Liver (tissue), 8 donors: ENCODE measurements at regions not wholly inside any gene's neighbourhood (a gene's known extent, or its start where the extent isn't known, plus 50 kb on each side); places are given as distances from the start of the nearest gene placed in this dataset.

ENCODE experiments used
- DNase-seq: peaks from one replicate; pipeline ENCODE4 v3.0.0-alpha.2; 2017; ENCODE audit warnings: low spot score
- H3K27ac ChIP-seq, 2 donors: one replicate each; pipeline ENCODE4 v1.7.0; 2013; ENCODE audit warnings: inconsistent platforms in 2 of 2, low read length in 2 of 2, control low read depth in 1 of 2, low read depth in 1 of 2, mild to moderate bottlenecking in 1 of 2
- H3K27me3 ChIP-seq, 4 donors: one replicate each; pipeline versions ENCODE4 v1.6.1 to v1.7.0; 2013; ENCODE audit warnings: low read length in 3 of 4, inconsistent platforms in 1 of 4, mild to moderate bottlenecking in 1 of 4, moderate library complexity in 1 of 4; ENCODE audit not compliant: control insufficient read depth in 4 of 4, insufficient read depth in 4 of 4
- H3K36me3 ChIP-seq, 4 donors: one replicate each; pipeline versions ENCODE4 v1.6.1 to v1.7.0; 2013; ENCODE audit warnings: low read length in 3 of 4, mild to moderate bottlenecking in 3 of 4, low read depth in 1 of 4, moderate library complexity in 1 of 4; ENCODE audit not compliant: control insufficient read depth in 4 of 4, insufficient read depth in 3 of 4
- H3K4me1 ChIP-seq, 4 donors: one replicate each; pipeline versions ENCODE4 v1.6.1 to v1.7.0; 2013; ENCODE audit warnings: low read length in 3 of 4, mild to moderate bottlenecking in 3 of 4, moderate library complexity in 1 of 4; ENCODE audit not compliant: control insufficient read depth in 4 of 4, insufficient read depth in 4 of 4
- H3K4me3 ChIP-seq, 3 donors: one replicate each; pipeline versions ENCODE4 v1.6.1 to v1.7.0; 2013; ENCODE audit warnings: low read length in 3 of 3, control low read depth in 1 of 3, low read depth in 1 of 3, mild to moderate bottlenecking in 1 of 3
- H3K9ac ChIP-seq, 2 donors: one replicate each; pipeline ENCODE4 v1.7.0; 2013; ENCODE audit warnings: low read length in 2 of 2, mild to moderate bottlenecking in 2 of 2, moderate library complexity in 2 of 2, control low read depth in 1 of 2, low read depth in 1 of 2
- H3K9me3 ChIP-seq, 4 donors: one replicate each; pipeline versions ENCODE4 v1.6.1 to v1.7.0; 2013; ENCODE audit warnings: low read length in 3 of 4; ENCODE audit not compliant: control insufficient read depth in 4 of 4
- EGR1 ChIP-seq, 2 donors: IDR thresholded peaks; 2 replicates each; pipeline ENCODE4 v1.6.1; 2016 to 2018; ENCODE audit warnings: antibody characterized with exemption in 2 of 2, low read depth in 2 of 2
- FOXA1 ChIP-seq: IDR thresholded peaks from 2 replicates; pipeline ENCODE4 v1.6.1; 2016; ENCODE audit warnings: antibody characterized with exemption
- FOXA2 ChIP-seq: IDR thresholded peaks from 2 replicates; pipeline ENCODE4 v1.6.1; 2016; ENCODE audit warnings: antibody characterized with exemption
- GABPA ChIP-seq, 2 donors: IDR thresholded peaks in 1 of 2; conservative IDR thresholded peaks in 1 of 2; 2 replicates each; pipeline ENCODE4 v1.6.1; 2016; ENCODE audit warnings: antibody characterized with exemption in 2 of 2, mild to moderate bottlenecking in 1 of 2, moderate library complexity in 1 of 2
- HNF4A ChIP-seq, 2 donors: conservative IDR thresholded peaks; 2 replicates each; pipeline ENCODE4 v1.6.1; 2016; ENCODE audit warnings: antibody characterized with exemption in 2 of 2, mild to moderate bottlenecking in 2 of 2
- HNF4G ChIP-seq: IDR thresholded peaks from 2 replicates; pipeline ENCODE4 v1.6.1; 2016; ENCODE audit warnings: antibody characterized with exemption
- JUND ChIP-seq, 2 donors: IDR thresholded peaks; 2 replicates each; pipeline ENCODE4 v1.6.1; 2016; ENCODE audit warnings: antibody characterized with exemption in 2 of 2
- NR2F2 ChIP-seq: IDR thresholded peaks from 2 replicates; pipeline ENCODE4 v1.6.1; 2016; ENCODE audit warnings: antibody characterized with exemption
- RAD21 ChIP-seq, 2 donors: IDR thresholded peaks; 2 replicates each; pipeline ENCODE4 v1.6.1; 2016; ENCODE audit warnings: antibody characterized with exemption in 2 of 2, mild to moderate bottlenecking in 2 of 2
- RXRA ChIP-seq, 2 donors: IDR thresholded peaks; 2 replicates each; pipeline ENCODE4 v1.6.1; 2017 to 2018; ENCODE audit warnings: antibody characterized with exemption in 2 of 2, mild to moderate bottlenecking in 1 of 2
- SP1 ChIP-seq: IDR thresholded peaks from 2 replicates; pipeline ENCODE4 v1.6.1; 2018; ENCODE audit warnings: antibody characterized with exemption, mild to moderate bottlenecking
- TAF1 ChIP-seq: conservative IDR thresholded peaks from 2 replicates; pipeline ENCODE4 v1.6.1; 2016; ENCODE audit warnings: antibody characterized with exemption, mild to moderate bottlenecking
- YY1 ChIP-seq: IDR thresholded peaks from 2 replicates; pipeline ENCODE4 v1.6.1; 2016; ENCODE audit warnings: antibody characterized with exemption, mild to moderate bottlenecking
- WGBS: extraction: QIAGEN DNeasy Blood & Tissue Kit; methylation state at CpG from one replicate; pipeline ENCODE4 v1.1.7; 2013; 5-methylcytosine and 5-hydroxymethylcytosine counted together
- TF ChIP-seq, protein P1 (sequence below): IDR thresholded peaks from 2 replicates; pipeline ENCODE4 v1.6.1; 2016; ENCODE audit warnings: antibody characterized with exemption
- TF ChIP-seq, protein P2 (sequence below): IDR thresholded peaks from 2 replicates; pipeline ENCODE4 v1.6.1; 2016; ENCODE audit warnings: antibody characterized with exemption
- TF ChIP-seq, protein P3 (sequence below): IDR thresholded peaks from 2 replicates; pipeline ENCODE4 v1.6.1; 2016; ENCODE audit warnings: antibody characterized with exemption, mild to moderate bottlenecking
- TF ChIP-seq, protein P4 (sequence below): fragments of 150-350 bp; IDR thresholded peaks from 2 replicates; pipeline ENCODE4 v1.5.1; 2017; ENCODE audit warnings: improper control_type of control experiment, low read depth, low read length; ENCODE audit not compliant: missing input control
- TF ChIP-seq, protein P5 (sequence below): IDR thresholded peaks from 2 replicates; pipeline ENCODE4 v1.6.1; 2016; ENCODE audit warnings: antibody characterized with exemption
- donor health status: healthy.
- donor health status: healthy.
- donor health status: healthy.
- donor health status: healthy.
- donor health status: healthy.

DNA sequence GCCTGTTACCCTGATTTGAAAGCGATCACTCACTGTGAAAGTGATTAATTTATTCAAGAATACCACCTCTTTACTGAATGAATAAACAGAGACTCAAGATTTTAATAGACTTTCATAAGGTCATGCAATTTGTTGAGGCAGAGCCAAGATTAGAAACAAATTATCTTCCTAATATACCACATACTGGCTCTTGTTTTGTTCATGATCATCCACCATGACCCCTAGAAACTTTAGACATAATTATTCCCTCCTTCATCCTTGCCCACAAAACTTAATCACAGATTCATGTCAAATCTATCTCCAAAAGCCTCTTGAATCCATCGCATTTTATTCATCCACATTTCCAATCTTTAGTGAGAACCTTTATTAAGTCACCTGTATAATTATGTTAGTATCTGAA is 152.3 kb downstream of the ATXN7L3B start:
- no peak for DNase-seq
- no peak overlapping the region for H3K9ac ChIP-seq
- no peaks in the 10 kb centered on the region for H3K9me3 ChIP-seq
- no peaks in the 10 kb centered on the region for H3K36me3 ChIP-seq
- 85% methylated on average over 2 of the region's 2 CpGs for WGBS
- H3K4me1 ChIP-seq, result no peaks in the 10 kb centered on the region
- H3K27me3 ChIP-seq, result no peaks in the 10 kb centered on the region
- H3K27ac ChIP-seq, result no peak overlapping the region
- TF ChIP-seq FOXA2 (no peak), NR2F2 (no peak), SP1 (no peak), RAD21 (IDR thresholded peaks at IDR 0.05) (no peak), RXRA (IDR thresholded peaks at IDR 0.05) (no peak), JUND (IDR thresholded peaks at IDR 0.05) (no peak), EGR1 (IDR thresholded peaks at IDR 0.05; ENCODE audit: low read depth in 2 of 2) (no peak), HNF4A (conservative IDR thresholded peaks at IDR 0.05) (no peak), TAF1 (no peak), FOXA1 (no peak), HNF4G (no peak)
- TF ChIP-seq, protein P1, sequence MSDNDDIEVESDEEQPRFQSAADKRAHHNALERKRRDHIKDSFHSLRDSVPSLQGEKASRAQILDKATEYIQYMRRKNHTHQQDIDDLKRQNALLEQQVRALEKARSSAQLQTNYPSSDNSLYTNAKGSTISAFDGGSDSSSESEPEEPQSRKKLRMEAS, result no peak
- TF ChIP-seq, protein P2, sequence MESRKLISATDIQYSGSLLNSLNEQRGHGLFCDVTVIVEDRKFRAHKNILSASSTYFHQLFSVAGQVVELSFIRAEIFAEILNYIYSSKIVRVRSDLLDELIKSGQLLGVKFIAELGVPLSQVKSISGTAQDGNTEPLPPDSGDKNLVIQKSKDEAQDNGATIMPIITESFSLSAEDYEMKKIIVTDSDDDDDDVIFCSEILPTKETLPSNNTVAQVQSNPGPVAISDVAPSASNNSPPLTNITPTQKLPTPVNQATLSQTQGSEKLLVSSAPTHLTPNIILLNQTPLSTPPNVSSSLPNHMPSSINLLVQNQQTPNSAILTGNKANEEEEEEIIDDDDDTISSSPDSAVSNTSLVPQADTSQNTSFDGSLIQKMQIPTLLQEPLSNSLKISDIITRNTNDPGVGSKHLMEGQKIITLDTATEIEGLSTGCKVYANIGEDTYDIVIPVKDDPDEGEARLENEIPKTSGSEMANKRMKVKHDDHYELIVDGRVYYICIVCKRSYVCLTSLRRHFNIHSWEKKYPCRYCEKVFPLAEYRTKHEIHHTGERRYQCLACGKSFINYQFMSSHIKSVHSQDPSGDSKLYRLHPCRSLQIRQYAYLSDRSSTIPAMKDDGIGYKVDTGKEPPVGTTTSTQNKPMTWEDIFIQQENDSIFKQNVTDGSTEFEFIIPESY, result no peak
- TF ChIP-seq, protein P3, sequence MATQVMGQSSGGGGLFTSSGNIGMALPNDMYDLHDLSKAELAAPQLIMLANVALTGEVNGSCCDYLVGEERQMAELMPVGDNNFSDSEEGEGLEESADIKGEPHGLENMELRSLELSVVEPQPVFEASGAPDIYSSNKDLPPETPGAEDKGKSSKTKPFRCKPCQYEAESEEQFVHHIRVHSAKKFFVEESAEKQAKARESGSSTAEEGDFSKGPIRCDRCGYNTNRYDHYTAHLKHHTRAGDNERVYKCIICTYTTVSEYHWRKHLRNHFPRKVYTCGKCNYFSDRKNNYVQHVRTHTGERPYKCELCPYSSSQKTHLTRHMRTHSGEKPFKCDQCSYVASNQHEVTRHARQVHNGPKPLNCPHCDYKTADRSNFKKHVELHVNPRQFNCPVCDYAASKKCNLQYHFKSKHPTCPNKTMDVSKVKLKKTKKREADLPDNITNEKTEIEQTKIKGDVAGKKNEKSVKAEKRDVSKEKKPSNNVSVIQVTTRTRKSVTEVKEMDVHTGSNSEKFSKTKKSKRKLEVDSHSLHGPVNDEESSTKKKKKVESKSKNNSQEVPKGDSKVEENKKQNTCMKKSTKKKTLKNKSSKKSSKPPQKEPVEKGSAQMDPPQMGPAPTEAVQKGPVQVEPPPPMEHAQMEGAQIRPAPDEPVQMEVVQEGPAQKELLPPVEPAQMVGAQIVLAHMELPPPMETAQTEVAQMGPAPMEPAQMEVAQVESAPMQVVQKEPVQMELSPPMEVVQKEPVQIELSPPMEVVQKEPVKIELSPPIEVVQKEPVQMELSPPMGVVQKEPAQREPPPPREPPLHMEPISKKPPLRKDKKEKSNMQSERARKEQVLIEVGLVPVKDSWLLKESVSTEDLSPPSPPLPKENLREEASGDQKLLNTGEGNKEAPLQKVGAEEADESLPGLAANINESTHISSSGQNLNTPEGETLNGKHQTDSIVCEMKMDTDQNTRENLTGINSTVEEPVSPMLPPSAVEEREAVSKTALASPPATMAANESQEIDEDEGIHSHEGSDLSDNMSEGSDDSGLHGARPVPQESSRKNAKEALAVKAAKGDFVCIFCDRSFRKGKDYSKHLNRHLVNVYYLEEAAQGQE, result no peak
- TF ChIP-seq, protein P4, sequence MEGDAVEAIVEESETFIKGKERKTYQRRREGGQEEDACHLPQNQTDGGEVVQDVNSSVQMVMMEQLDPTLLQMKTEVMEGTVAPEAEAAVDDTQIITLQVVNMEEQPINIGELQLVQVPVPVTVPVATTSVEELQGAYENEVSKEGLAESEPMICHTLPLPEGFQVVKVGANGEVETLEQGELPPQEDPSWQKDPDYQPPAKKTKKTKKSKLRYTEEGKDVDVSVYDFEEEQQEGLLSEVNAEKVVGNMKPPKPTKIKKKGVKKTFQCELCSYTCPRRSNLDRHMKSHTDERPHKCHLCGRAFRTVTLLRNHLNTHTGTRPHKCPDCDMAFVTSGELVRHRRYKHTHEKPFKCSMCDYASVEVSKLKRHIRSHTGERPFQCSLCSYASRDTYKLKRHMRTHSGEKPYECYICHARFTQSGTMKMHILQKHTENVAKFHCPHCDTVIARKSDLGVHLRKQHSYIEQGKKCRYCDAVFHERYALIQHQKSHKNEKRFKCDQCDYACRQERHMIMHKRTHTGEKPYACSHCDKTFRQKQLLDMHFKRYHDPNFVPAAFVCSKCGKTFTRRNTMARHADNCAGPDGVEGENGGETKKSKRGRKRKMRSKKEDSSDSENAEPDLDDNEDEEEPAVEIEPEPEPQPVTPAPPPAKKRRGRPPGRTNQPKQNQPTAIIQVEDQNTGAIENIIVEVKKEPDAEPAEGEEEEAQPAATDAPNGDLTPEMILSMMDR, result no peak
- TF ChIP-seq, protein P5, sequence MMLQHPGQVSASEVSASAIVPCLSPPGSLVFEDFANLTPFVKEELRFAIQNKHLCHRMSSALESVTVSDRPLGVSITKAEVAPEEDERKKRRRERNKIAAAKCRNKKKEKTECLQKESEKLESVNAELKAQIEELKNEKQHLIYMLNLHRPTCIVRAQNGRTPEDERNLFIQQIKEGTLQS, result no peak
- H3K4me3 ChIP-seq, result no peak overlapping the region

DNA sequence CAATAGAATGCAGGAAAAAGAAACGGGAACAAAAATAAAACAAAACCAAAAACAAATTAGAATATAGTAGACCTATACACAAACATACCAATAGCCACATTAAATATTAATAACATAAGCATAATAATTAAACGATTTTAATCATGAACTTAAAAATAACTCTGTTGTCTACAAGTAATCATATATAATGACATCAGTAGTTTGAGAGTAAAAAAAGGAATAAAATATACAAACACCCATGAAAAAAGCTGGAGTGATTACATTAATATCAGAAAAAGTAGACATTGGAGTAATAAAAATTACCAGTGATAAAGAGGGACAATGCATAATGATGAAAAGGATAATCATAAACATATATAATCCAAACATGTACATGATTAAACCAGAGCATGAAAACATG is 181.8 kb downstream of the ATXN7L3B start:
- H3K9me3 ChIP-seq, result no peaks in the 10 kb centered on the region
- TF ChIP-seq YY1, result no peak
- no peak for TF ChIP-seq JUND (IDR thresholded peaks at IDR 0.05)
- no peak for TF ChIP-seq NR2F2
- TF ChIP-seq, protein P2, result no peak
- TF ChIP-seq GABPA (IDR thresholded peaks at IDR 0.05 in 1 of 2, conservative IDR thresholded peaks at IDR 0.05 in 1 of 2), result no peak
- TF ChIP-seq RAD21 (IDR thresholded peaks at IDR 0.05), result no peak
- no peak for TF ChIP-seq HNF4A (conservative IDR thresholded peaks at IDR 0.05)
- no peak for TF ChIP-seq TAF1
- TF ChIP-seq FOXA1, result no peak
- no peak for TF ChIP-seq SP1
- TF ChIP-seq EGR1 (IDR thresholded peaks at IDR 0.05; ENCODE audit: low read depth in 2 of 2), result no peak
- no peak overlapping the region for H3K4me3 ChIP-seq
- no peaks in the 10 kb centered on the region for H3K27me3 ChIP-seq
- 66% methylated on average over 2 of the region's 2 CpGs for WGBS
- no peaks in the 10 kb centered on the region for H3K4me1 ChIP-seq
- no peak for DNase-seq
- no peak overlapping the region for H3K9ac ChIP-seq
- H3K27ac ChIP-seq, result no peak overlapping the region
- H3K36me3 ChIP-seq, result no peaks in the 10 kb centered on the region
